HCT116 (cell line): ENCODE measurements at regions not wholly inside any gene's neighbourhood (a gene's known extent, or its start where the extent isn't known, plus 50 kb on each side); places are given as distances from the start of the nearest gene placed in this dataset.

Experiments used
- ATAC-seq: fragments of 200-7000 bp; cut with Tn5 transposase; 2 replicates; pipeline ENCODE4 v1.9.1; 2020; ENCODE audit warnings: mild to moderate bottlenecking, moderate library complexity
- BruUV-seq: library from RNA; stranded (reverse); fragments of 400-500 nt; replicated peaks from 2 replicates; lab custom pipeline; 2021; lab: Mats Ljungman, UMichigan
- CTCF ChIA-PET: fragments of 300-600 bp; sonication (Branson Sonifier 250); formaldehyde crosslinking; loops from one replicate; lab custom pipeline; 2021; ENCODE audit warnings: antibody characterized with exemption; lab: Charles Lee
- POLR2A ChIA-PET: fragments of 300-600, 350-600 bp; sonication (Branson Sonifier 250); formaldehyde crosslinking; loops from one replicate; lab custom pipeline; 2021; ENCODE audit warnings: antibody characterized with exemption; lab: Charles Lee
- RAD21 ChIA-PET, 2 experiments: fragments of 300-600 bp; sonication (Branson Sonifier 250); formaldehyde crosslinking; loops; one replicate each; lab custom pipeline; 2023; ENCODE audit warnings: low total read pairs in 2 of 2; ENCODE audit not compliant: uncharacterized antibody in 2 of 2, unreplicated experiment in 2 of 2, low non-redundant PET in 1 of 2; lab: Charles Lee
- DNase-seq: peaks from one replicate; pipeline ENCODE4 v3.0.0-alpha.2; 2010; ENCODE audit warnings: low read depth, low spot score
- H2AFZ ChIP-seq: fragments of 200-600 bp; shearing (Covaris generic), sonication (generic); 2 replicates; pipeline ENCODE4 v1.6.1; 2017; ENCODE audit warnings: low read depth, mixed run types, mixed read lengths, antibody characterized with exemption, low read length; ENCODE audit not compliant: poor library complexity, severe bottlenecking
- H3K27ac ChIP-seq: 2 replicates; pipeline ENCODE4 v1.5.1; 2012; ENCODE audit warnings: low read depth, low read length
- H3K27me3 ChIP-seq: fragments of 200-600 bp; sonication (generic); 2 replicates; pipeline ENCODE4 v1.6.1; 2016; ENCODE audit warnings: mixed run types, low read length, mixed read lengths; ENCODE audit not compliant: insufficient read depth
- H3K36me3 ChIP-seq, 2 experiments: fragments of 200-500 bp in 1 of 2; fragments of 200-600 bp in 1 of 2; sonication (Bioruptor generic) in 1 of 2; sonication (generic) in 1 of 2; 2 replicates each; pipeline versions ENCODE4 v1.5.1 to v1.6.1; 2014 to 2016; ENCODE audit warnings: low read length in 2 of 2, inconsistent platforms in 1 of 2, mixed read lengths in 1 of 2, mixed run types in 1 of 2; ENCODE audit not compliant: insufficient read depth in 2 of 2, control insufficient read depth in 1 of 2
- H3K4me1 ChIP-seq, 2 experiments: fragments of 200-600 bp in 1 of 2; sonication (generic) in 1 of 2; 2 replicates each; pipeline versions ENCODE4 v1.5.1 to v1.6.1; 2012 to 2017; ENCODE audit warnings: low read length in 2 of 2, inconsistent platforms in 1 of 2, mild to moderate bottlenecking in 1 of 2, mixed read lengths in 1 of 2, mixed run types in 1 of 2, moderate library complexity in 1 of 2; ENCODE audit not compliant: insufficient read depth in 2 of 2, control insufficient read depth in 1 of 2
- H3K4me2 ChIP-seq: fragments of 200-600 bp; sonication (generic); 2 replicates; pipeline ENCODE4 v1.6.1; 2017; ENCODE audit warnings: mixed run types, low read length, mixed read lengths
- H3K4me3 ChIP-seq, 2 experiments: fragments of 200-600 bp in 1 of 2; sonication (generic) in 1 of 2; replicated peaks in 1 of 2; 2 replicates each; pipeline ENCODE4 v1.5.1; 2011 to 2016; ENCODE audit warnings: low read length in 2 of 2, control low read depth in 1 of 2, low read depth in 1 of 2, mild to moderate bottlenecking in 1 of 2, mixed read lengths in 1 of 2, mixed run types in 1 of 2
- H3K79me2 ChIP-seq: fragments of 200-600 bp; sonication (generic); 2 replicates; pipeline ENCODE4 v1.6.1; 2017; ENCODE audit warnings: mild to moderate bottlenecking, mixed run types, low read length, moderate library complexity, mixed read lengths; ENCODE audit not compliant: insufficient read depth
- H3K9ac ChIP-seq: fragments of 200-600 bp; sonication (generic); 2 replicates; pipeline ENCODE4 v1.6.1; 2016; ENCODE audit warnings: low read length, mixed read lengths
- H3K9me2 ChIP-seq: fragments of 200-600 bp; sonication (generic), shearing (Covaris generic); 2 replicates; pipeline ENCODE4 v1.6.1; 2017; ENCODE audit warnings: mixed run types, mild to moderate bottlenecking, moderate library complexity; ENCODE audit not compliant: insufficient read depth
- H3K9me3 ChIP-seq, 2 experiments: fragments of 200-500 bp in 1 of 2; fragments of 200-600 bp in 1 of 2; sonication (Bioruptor generic) in 1 of 2; sonication (generic) in 1 of 2; 2 replicates each; pipeline ENCODE4 v1.6.1; 2014 to 2017; ENCODE audit warnings: low read length in 2 of 2, mixed read lengths in 2 of 2, inconsistent platforms in 1 of 2, low read depth in 1 of 2, mild to moderate bottlenecking in 1 of 2, mixed run types in 1 of 2, moderate library complexity in 1 of 2; ENCODE audit not compliant: control insufficient read depth in 1 of 2, insufficient read depth in 1 of 2
- H4K20me1 ChIP-seq: fragments of 200-600 bp; sonication (generic), shearing (Covaris generic); 2 replicates; pipeline ENCODE4 v1.6.1; 2017; ENCODE audit warnings: mixed run types, mild to moderate bottlenecking, moderate library complexity; ENCODE audit not compliant: insufficient read depth
- ATF3 ChIP-seq: IDR thresholded peaks from 2 replicates; pipeline ENCODE4 v1.6.1; 2012
- CBX3 ChIP-seq: IDR thresholded peaks from 2 replicates; pipeline ENCODE4 v1.6.1; 2012; ENCODE audit warnings: low read depth
- CTCF ChIP-seq, 3 experiments: fragments of 200-600 bp in 1 of 3; sonication (generic) in 1 of 3; IDR thresholded peaks in 2 of 3; conservative IDR thresholded peaks in 1 of 3; 2 replicates each; pipeline ENCODE4 v1.5.1; 2012 to 2017; ENCODE audit warnings: low read depth in 2 of 3, low read length in 2 of 3, antibody characterized with exemption in 1 of 3, borderline replicate concordance in 1 of 3, control low read depth in 1 of 3, mild to moderate bottlenecking in 1 of 3, mixed read lengths in 1 of 3, mixed run types in 1 of 3, moderate library complexity in 1 of 3; ENCODE audit not compliant: insufficient read depth in 1 of 3
- EGR1 ChIP-seq: IDR thresholded peaks from 2 replicates; pipeline ENCODE4 v1.6.1; 2012; ENCODE audit warnings: low read depth
- ELF1 ChIP-seq: IDR thresholded peaks from 2 replicates; pipeline ENCODE4 v1.6.1; 2012; ENCODE audit warnings: low read depth, borderline replicate concordance
- EZH2phosphoT487 ChIP-seq: fragments of 200-600 bp; IDR thresholded peaks from 2 replicates; pipeline ENCODE4 v1.6.1; 2018; ENCODE audit warnings: antibody characterized with exemption, borderline replicate concordance
- JUND ChIP-seq: IDR thresholded peaks from 2 replicates; pipeline ENCODE4 v1.6.1; 2012
- SIN3A ChIP-seq: IDR thresholded peaks from 2 replicates; pipeline ENCODE4 v1.6.1; 2012; ENCODE audit warnings: low read depth
- SP1 ChIP-seq: IDR thresholded peaks from 2 replicates; pipeline ENCODE4 v1.6.1; 2012; ENCODE audit warnings: low read depth
- SRF ChIP-seq: IDR thresholded peaks from 2 replicates; pipeline ENCODE4 v1.6.1; 2012; ENCODE audit warnings: low read depth
- YY1 ChIP-seq: IDR thresholded peaks from 2 replicates; pipeline ENCODE4 v1.6.1; 2011; ENCODE audit warnings: low read length, low read depth, moderate library complexity, mild to moderate bottlenecking; ENCODE audit not compliant: insufficient replicate concordance; ENCODE audit errors: extremely low read depth
- ZNF274 ChIP-seq: fragments of 200-500 bp; sonication (Bioruptor generic); IDR thresholded peaks from 2 replicates; pipeline ENCODE4 v1.6.1; 2014; ENCODE audit warnings: mild to moderate bottlenecking, low read depth, low read length, inconsistent platforms
- intact Hi-C: fragments of 100-400 bp; cut with micrococcal nuclease; formaldehyde crosslinking; loops from 2 replicates; pipeline ENCODE4 v1.10.0; 2022
- TF ChIP-seq, protein P1 (sequence below): IDR thresholded peaks from 2 replicates; pipeline ENCODE4 v1.6.1; 2012
- TF ChIP-seq, protein P2 (sequence below): IDR thresholded peaks from 2 replicates; pipeline ENCODE4 v1.6.1; 2011; ENCODE audit warnings: mild to moderate bottlenecking, low read length, moderate library complexity; ENCODE audit not compliant: insufficient replicate concordance; ENCODE audit errors: extremely low read depth

DNA sequence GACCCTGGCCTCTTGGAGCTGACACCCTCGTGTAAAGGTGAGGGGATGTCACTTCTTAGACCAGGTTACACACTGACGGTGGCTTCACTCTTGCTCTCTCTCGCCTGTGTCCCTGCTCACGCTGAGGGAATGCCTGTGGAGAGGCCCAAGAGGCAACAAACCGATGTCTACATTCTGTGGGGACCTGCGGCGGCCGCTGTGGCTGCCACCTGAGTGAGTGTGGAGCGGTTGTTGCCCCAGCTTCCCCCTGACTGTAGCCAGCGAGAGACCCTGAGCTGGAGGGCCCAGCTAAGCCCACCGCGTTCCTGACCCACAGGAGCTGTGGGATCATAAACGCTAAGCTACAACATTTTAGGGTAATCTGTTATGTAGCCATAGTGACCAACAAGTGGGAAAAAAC, 55.7 kb upstream of the ASAP2 start:
- Histone ChIP-seq H3K27ac (no peak overlapping the region), H3K79me2 (no peaks in the 10 kb centered on the region), H4K20me1 (no peaks in the 10 kb centered on the region), H3K36me3 (no peaks in the 10 kb centered on the region), H3K9ac (no peak overlapping the region), H3K4me2 (no peak overlapping the region), H2AFZ (no peak overlapping the region), H3K4me1 (peaks cover 0 to 14% of the 10 kb centered on the region in 2 experiments; a peak in 2 of 4 replicates), H3K4me3 (no peak overlapping the region), H3K9me3 (no peaks in the 10 kb centered on the region), H3K27me3 (no peaks in the 10 kb centered on the region), H3K9me2 (no peaks in the 10 kb centered on the region)
- BruUV-seq, result no TSS peak
- DNase-seq (no peak), ATAC-seq (no peak)
- ChIA-PET POLR2A (no interaction called here), CTCF (no interaction called here), RAD21 (no interaction called here)
- intact Hi-C loops, result no loop called here
- TF ChIP-seq JUND, result no peak
- TF ChIP-seq EGR1, result no peak
- no peak for TF ChIP-seq SIN3A
- no peak for TF ChIP-seq CBX3
- no peak for TF ChIP-seq CTCF (IDR thresholded peaks at IDR 0.05 in 2 of 3, conservative IDR thresholded peaks at IDR 0.05 in 1 of 3; ENCODE audit: borderline replicate concordance in 1 of 3, insufficient read depth in 1 of 3, low read depth in 2 of 3, low read length in 2 of 3)
- no peak for TF ChIP-seq SRF
- TF ChIP-seq SP1, result no peak
- TF ChIP-seq ELF1, result no peak

- H2AFZ ChIP-seq, result no peak overlapping the region
- H3K9me3 ChIP-seq, result no peaks in the 10 kb centered on the region
- BruUV-seq, result no TSS peak
- no peak overlapping the region for H3K4me3 ChIP-seq
- H4K20me1 ChIP-seq, result no peaks in the 10 kb centered on the region
- DNase-seq (no peak), ATAC-seq (no peak)
- POLR2A ChIA-PET, result no interaction called here
- no peak overlapping the region for H3K9ac ChIP-seq
- H3K36me3 ChIP-seq, result no peaks in the 10 kb centered on the region
- H3K4me1 ChIP-seq, result peaks cover 0 to 15% of the 10 kb centered on the region in 2 experiments; a peak in 2 of 4 replicates
- H3K79me2 ChIP-seq, result no peaks in the 10 kb centered on the region
- RAD21 ChIA-PET, result no interaction called here
- no peaks in the 10 kb centered on the region for H3K9me2 ChIP-seq
- no peaks in the 10 kb centered on the region for H3K27me3 ChIP-seq
- H3K4me2 ChIP-seq, result no peak overlapping the region
- intact Hi-C loops, result no loop called here
- H3K27ac ChIP-seq, result no peak overlapping the region
- CTCF ChIA-PET, result no interaction called here
- TF ChIP-seq, protein P1, sequence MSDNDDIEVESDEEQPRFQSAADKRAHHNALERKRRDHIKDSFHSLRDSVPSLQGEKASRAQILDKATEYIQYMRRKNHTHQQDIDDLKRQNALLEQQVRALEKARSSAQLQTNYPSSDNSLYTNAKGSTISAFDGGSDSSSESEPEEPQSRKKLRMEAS, result no peak
- TF ChIP-seq, protein P2, sequence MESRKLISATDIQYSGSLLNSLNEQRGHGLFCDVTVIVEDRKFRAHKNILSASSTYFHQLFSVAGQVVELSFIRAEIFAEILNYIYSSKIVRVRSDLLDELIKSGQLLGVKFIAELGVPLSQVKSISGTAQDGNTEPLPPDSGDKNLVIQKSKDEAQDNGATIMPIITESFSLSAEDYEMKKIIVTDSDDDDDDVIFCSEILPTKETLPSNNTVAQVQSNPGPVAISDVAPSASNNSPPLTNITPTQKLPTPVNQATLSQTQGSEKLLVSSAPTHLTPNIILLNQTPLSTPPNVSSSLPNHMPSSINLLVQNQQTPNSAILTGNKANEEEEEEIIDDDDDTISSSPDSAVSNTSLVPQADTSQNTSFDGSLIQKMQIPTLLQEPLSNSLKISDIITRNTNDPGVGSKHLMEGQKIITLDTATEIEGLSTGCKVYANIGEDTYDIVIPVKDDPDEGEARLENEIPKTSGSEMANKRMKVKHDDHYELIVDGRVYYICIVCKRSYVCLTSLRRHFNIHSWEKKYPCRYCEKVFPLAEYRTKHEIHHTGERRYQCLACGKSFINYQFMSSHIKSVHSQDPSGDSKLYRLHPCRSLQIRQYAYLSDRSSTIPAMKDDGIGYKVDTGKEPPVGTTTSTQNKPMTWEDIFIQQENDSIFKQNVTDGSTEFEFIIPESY, result no peak
- no peak for TF ChIP-seq SP1
- TF ChIP-seq EZH2phosphoT487, result no peak
- no peak for TF ChIP-seq YY1
- TF ChIP-seq ATF3, result no peak
- TF ChIP-seq CTCF (IDR thresholded peaks at IDR 0.05 in 2 of 3, conservative IDR thresholded peaks at IDR 0.05 in 1 of 3; ENCODE audit: borderline replicate concordance in 1 of 3, insufficient read depth in 1 of 3, low read depth in 2 of 3, low read length in 2 of 3), result no peak
- no peak for TF ChIP-seq ZNF274
- no peak for TF ChIP-seq EGR1
- no peak for TF ChIP-seq ELF1
These were observed 56.1 kb upstream of the ASAP2 start for GRCh38 chr2:9150568-9150900.
